GM18498 (cell line): ENCODE measurements at regions not wholly inside any gene's neighbourhood (a gene's known extent, or its start where the extent isn't known, plus 50 kb on each side); places are given as distances from the start of the nearest gene placed in this dataset.

Source experiments
- ATAC-seq: cut with Tn5 transposase; IDR thresholded peaks from one replicate; pipeline ENCODE4 v1.9.1; 2021; ENCODE audit warnings: mild to moderate bottlenecking, moderate library complexity; ENCODE audit not compliant: unreplicated experiment

DNA sequence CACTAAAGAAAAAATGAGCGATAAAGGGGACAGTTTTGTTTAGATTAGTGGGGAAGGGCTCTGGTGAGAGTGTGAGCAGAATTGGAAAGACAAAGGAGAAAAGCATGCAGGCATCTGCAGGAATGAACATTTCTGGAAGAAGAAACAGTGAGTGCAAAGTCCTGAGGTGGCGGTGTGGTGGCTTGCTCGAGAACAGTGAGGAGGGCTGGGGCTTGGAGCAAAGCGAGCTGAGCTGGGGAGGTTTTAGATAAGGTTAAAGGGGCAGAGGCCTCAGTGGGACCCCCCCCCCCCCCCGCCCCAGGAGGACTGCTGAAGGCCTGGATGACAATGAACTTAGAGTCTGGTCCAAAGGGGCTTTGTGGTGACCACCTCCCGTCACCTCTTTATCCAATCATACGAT, 202.7 kb upstream of the MVB12B start:
- ATAC-seq: no peak

DNA sequence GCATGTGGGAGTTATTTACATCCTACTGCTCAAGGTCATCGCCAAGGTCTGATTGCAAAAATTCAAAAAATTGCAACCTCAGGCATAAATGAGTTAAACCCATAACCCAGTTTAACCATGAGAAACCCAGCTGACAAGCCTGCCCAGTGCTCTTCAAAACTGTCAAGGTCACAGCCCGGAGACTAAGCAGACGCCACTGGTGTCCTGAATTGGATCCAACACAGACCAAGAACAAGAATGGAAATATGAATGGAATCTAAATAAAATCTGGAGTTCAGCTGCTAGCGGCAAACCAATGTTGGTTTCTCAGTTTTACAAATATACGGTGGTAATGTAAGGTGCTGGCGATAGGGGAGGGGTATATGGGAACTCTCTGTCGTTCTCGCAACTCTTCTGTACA, 201.5 kb upstream of the MVB12B start:
- no peak for ATAC-seq

DNA sequence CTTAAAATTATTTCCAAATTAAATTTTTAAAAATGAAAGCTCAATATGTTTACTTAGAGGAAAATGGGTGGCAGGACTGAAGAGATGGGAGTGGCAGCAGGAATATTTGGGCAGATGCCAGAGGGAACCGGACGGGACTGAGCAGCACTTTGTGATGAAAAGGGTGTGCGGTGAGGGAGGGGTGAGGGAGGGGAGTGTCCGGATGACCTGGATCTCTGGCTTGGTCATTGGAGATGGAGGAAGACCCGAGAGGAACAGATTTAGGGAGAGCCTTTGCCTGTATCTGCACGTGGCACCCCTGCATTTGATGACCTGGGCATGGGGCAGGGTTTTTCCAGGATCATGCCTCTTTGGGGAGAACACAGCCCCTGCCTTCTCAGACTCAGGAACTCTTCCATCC, 201.1 kb upstream of the MVB12B start:
- no peak for ATAC-seq

DNA sequence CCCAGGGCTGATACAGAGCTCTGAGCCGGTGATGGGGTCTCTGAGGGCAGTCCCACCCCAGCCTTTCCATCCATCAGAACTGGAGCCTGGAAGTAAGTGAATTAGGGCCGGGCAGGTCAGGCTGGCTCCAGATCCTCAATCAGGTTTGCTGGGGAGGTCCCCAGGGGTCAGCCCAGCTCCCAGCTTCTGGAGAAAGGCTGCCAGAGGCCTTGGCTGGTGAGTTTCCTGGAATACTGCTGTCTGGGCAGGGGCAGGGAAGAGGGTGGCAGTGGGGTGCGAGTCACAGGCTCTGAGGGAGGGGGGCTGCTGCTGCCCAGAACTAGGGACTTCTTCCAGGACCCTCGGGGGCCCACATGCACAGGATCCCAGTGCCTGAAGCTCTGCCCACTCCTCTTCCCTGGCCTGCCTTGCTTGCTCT, 200.6 kb upstream of the MVB12B start:
- ATAC-seq: no peak

DNA sequence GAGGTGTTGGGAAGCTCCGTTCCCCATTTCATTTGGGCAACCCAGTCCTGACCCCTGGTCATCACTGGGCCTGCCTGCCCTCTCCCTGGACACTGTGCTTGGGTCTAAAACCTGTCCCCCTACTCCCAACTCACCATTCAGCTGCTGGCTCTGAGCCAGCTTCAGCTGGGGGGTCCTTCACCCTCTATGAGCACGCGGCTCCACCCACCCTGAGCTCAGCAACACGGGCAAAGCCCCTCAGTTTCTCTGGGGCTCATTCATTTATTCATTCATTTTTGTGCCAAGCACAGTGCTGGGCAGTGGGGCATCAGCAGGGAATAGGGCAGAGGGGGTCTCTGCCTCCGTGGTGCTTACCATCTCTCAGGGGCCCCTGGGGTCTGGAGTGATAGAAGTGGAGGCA, 199.8 kb upstream of the MVB12B start:
- no peak for ATAC-seq

DNA sequence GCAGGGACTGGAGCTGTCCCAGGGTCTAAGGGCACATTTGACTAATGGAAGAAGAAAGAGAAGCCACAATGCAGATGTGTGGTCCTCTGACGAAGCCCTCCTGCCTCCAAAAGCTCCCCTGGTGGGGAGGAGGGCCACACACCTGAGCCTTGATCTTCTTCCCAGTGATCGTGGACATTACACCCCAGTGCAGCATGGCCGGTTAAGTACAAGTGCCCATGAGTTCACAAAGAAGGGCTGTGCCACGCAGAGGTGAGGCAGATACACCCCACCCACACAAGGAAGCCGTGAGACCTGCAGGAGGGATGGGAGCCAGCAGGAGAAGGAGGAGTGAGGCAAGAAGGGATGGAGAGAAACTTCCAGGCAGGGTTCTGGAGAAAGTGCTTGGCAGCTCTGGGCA, 199.0 kb upstream of the MVB12B start:
- no peak for ATAC-seq

DNA sequence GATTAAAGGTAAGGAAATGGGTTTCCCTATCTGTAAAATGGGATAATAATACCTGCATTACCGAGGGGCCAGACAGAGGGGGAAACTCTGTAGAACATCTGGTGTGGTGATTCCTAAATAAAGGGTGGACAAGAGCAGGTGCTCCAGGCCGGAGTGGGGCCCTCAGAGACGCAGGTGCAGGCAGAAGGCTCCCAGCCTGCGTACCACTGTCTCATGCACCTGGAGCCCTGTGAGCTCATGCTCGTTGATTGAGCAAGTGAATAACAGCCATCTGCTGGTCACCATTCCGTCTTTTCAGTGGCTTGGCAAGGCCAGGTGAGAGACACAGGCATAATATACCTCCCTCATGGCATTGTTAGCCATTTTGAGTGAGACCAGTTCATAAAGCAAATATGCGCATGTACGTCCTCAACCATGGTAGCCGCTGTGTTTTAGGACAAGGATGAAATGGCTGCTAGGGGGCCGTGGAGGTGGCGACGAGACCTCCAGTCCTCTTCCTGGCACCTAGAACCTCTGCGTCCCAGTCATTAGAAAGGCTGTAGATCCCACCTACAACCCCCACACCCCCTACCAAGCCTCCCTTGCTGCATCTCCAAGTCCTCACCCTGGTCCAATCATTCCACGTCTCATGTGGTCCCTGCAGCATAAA, 198.0 kb upstream of the MVB12B start:
- ATAC-seq: no peak

DNA sequence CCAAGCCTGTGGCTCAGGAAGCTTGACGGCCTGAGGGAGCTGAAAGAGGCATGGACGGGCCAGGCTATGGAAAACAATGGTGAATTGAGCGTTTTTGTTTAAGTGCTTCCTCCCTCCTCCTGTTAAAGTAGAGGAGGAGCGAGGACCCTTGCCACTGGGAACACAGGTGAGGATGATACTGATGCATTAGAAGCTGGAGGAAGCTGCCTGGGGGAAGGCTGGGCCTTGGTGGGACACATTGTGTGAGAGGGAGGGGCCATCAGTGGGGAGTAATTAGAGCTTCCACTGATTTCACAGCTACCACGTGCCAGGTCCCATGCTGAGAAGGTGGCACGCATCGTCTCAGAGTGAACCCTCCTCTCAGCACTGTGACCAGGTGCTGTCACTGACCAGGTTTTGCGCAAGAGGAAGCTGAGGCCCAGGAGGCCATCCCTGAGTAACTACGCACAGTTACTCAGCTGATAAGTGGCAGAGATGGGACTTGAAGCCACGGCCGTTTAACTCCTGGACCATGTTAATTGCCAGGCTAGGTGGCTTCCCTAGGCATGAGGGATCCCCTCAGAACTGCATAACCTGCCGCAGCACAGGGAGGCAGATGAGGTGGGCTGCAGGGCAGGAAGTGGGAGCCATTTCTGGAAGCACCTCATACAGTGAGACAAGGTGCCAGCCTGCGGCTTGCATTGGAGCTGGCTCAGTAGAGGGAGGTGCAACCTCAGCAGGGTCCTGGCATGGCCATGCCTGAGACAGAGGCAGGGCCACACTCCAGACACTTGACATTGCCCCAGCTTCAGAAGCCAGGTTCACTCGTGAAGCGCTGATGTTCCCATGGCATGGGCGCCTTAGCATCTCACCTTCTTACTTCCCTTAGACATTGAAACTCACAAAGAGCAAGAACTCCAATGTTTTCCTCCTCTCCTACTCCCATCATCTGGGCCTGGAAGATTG, 195.3 kb upstream of the MVB12B start:
- ATAC-seq: no peak

DNA sequence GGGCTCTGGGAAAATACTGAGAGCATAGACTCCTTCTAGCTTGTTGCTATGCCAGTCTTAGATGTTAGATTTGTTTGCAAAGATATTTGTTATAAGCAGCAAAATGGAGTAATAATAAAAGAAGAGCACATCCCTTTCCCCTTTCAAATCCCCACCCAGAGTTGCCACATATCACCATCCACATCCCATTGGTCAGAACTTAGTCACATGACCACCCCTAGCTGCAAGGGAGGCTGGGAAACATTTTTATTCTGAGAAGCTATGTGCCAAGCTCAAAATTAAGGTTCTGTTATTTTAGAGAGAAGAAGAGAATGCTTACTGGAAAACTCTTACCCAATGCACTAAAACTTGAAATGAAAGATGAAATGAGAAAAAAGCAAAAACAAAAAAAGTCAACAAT, 193.9 kb upstream of the MVB12B start:
- ATAC-seq: no peak

DNA sequence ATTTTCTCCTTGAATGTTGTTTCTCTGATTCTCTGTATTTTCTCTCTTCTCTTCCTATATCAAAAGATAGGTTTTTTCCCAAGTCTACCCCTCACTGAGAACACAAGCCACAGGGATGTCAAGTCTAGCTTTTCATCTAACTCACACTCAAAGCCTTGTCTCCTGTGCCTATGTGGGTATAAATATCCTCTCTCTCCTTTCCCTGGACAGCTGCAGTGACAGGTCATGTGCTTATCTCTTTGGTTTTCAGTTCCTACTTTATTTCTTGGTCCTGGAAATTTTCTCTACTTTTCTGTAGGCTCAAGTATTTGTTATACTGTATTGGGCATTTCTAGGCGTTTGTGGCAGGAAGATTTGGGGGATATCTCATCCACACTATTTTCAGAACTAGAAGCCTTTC, 182.4 kb upstream of the MVB12B start:
- ATAC-seq: no peak

DNA sequence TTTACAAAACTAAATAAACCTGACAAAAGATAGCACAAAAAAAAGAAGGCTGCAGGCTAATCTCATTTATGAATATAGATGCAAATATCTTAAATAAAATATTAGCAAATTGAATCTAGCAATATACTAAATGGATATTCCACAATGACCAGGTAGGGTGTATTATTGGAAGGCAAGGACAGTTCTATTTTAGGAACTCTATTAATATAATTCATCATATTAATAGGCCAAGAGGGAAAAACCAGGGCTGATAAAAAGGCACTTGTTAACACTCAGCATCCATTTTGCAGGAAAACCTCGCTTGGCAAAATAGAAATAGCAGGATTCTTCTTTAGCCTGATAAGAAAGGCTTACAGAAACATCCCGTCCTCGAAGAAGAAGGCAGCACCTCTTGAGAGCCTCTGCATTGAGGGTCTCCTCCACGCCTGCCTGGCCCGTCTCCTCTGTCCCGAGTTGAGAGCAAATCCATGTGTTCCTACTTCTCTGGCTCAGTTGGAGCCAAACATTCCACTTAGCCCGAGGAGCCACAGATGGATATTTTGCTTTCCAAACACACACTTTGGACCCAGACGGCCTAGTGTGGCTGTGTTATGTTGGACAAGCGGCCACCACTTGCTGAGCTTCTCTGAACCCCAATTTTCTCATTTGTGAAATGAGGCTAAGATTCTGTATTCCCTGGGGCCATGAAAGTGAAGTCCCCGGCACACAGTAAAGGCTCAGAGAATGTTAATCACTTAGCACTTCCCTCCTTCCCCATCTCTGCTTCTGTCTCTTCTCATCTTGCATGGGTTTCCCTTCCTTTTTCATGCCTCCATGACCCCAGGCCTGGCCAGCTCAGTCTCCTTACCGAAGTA, 181.8 kb upstream of the MVB12B start:
- no peak for ATAC-seq

DNA sequence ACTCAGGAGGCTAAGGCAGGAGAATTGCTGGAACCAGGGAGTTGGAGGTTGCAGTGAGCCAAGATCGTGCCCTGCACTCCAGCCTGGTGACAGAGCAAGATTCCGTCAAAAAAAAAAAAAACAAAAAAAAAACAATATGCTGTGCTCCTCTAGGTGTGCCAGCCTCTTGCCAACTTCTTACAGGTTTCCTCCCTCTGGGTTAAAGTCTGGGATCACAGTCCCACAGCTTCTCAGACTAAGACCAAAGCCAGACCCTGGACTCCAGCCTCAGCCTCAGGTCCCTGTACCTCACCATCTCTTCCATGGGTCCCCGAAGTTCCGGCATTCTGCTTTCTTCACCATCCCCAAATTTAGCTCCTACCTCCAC, 180.8 kb upstream of the MVB12B start:
- no peak for ATAC-seq

DNA sequence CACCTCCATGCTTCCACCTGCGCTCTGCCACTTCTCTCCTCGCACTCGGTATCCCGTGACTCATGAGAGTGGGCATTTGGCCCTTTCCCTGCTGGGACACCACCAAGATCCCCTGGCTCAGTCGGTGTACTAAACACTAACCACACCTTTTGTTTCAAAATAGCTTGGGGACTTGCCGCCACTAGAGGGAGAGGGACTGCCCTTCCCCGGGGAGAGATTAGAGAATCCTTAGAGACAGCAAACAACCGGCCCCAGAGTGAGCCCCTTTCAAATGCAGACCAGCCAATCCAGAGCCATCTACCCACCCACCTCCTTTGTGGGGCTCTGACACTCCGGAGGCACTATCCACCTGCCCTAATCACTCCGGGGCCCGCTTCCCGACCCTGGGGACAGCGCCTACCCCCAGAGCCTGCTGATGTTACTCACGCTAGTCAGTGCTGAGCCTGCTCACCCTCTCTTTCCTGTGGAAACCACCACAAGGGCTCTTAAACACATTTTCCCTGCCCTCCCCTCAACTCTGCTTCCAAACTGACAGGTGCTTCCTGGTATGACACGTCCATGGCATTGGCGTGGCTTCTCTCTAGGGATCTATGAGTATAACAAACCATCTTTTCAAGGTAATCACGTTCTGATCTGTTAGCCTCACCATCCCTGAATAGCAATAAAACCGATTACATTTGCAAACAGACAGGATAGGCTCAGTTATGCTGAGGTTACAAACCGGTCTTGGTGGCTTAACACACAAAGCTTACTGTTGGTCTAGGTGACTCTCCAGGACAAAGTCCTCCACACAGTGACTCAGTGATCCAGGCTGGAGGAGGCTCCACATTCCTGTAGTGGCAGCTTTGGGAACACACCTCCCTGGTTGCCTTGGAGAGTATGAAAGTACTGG, 180.1 kb upstream of the MVB12B start:
- no peak for ATAC-seq

DNA sequence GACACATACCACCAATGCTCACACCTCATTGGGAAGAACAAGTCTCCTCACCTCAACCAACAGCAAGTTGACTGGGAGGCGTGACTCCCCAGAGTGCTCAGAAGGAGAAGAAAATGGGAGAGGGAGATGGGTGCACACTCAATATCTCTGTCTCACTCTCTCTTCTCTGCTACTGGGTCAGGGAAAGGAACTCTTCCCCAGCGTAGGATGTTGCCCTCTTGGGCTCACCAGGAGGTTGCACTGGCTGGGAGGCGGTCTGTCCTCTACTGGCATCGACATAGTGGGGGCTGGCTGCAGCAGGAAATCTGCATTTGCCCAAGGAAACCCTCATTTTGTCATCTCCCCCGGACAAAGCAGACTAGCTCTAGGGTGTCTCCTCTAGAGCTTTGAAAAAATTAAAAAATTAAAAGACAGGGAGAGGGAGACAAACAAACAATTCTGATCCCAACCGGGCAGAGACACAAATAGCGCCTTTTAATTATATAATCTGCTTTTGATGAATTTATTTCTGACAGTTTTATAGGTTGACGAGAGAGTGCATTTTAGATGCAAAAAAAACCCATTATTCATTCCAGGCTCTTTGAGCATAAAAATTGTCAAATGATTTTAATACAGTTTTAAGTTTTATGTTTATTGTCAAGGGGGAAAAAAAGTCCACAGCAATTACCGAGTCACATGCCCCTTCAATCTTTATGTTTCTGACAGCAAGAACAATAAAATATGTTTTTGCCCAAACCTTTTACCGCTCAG, 179.3 kb upstream of the MVB12B start:
- no peak for ATAC-seq

DNA sequence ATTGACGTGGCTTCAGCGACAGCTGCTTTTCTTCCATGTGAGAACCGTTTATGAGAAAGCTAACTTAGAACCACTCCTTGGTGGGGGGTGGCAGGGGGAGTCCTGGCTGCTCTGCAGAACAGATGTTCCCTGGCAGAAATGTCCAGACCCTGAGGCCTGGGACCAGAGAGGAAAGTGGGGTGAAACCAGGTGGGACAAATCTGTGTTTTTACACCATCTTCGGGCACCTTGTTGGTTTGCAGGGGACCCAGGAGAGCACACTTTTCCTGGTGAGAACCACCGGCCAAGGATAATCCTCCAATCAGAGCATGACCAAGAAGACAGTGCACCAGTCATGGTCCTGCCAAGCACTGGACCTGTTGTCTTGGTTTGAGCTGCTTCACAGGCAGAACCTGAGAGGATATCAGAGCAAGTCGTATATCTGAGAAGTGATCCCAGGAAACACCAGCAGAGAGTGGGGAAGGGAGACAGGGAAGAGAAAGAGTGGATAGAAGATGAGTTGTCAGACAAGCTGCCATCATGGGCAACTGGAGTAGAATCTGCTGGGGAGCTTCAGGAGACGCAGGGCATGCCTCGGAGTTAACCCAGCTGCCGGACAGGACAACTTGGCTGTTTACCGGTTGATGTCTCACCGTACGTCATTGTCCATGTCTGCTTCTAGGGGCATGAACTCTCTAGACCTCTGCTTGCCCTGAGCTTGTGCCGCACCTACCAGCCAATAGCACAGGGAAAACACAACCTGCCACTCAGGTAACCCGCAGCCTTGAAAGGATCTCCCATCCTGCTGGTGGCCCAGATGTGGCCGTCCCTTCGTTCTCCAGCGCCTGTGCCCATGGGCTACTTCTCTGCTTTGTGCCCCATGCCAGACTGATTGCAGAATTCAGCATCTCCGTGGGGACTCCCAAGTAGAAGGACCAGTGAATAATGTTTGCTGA, 178.4 kb upstream of the MVB12B start:
- ATAC-seq: no peak

DNA sequence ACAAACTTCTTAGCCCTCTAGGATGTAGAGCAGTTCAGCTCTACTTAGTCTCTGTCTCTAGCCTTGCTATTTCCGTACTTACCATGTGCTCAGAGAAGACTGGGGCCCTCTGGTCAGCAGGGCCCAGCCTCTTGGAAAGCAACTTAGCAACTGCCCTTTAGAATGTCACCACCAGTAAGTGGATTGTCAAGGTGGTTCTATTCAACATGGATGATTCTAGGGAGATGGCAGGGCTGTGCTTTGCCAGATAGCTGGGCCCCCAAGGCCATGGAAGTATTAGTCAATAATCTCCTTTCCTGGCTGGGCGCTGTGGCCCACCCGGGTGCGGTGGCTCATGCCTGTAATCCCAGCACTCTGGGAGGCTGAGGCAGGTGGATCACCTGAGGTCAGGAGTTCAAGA, 177.6 kb upstream of the MVB12B start:
- ATAC-seq: no peak

DNA sequence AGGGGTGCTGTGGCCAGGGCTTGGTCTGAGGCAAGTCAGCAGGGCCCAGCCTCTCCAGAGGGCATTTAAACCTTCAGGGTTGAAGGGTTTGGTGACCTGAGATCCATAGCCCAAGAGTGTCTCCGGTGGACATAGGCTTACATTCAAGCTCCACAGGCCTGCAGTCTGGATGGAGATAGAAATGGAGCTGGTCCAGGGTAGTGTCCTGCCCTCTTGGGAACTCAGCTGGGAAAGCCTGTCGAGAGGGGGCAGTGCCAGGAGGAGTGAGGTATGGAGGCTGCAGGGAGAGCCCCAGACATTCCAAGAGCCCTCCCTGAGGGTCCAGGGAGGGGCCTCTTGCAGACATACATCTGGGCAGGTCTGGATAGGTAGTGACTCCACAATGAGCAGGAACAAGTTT, 177.0 kb upstream of the MVB12B start:
- no peak for ATAC-seq

DNA sequence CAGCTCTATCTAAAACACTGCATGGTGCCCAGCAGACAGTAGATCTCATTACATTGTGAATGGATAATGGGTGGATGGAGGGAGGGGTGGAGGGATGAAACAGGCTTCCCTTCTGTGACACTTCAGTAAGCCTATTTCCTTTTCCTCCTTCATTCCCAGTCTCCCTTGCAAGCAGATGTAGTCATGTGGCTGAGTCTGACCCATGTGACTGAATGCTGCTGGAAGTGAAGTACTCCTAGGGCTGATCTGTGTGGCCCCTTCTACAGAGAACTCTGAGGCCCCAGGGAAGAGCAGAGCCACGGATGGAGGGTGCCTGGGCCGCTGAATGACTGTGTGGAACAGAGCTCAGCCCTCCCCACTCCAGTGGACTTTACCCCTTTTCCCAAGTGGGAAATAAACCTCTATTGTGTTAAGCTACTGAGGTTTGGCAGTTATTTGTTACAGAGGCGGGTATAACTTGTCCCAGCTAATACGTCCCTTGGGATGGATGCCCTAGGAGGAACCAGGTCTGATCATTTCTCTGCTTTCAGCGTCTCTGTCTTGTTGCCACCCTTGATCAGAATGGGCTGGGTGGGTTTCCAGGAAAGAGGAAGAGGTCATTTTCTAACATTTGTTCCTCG, 176.1 kb upstream of the MVB12B start:
- no peak for ATAC-seq
